GM19395 (cell line): ENCODE measurements at regions not wholly inside any gene's neighbourhood (a gene's known extent, or its start where the extent isn't known, plus 50 kb on each side); places are given as distances from the start of the nearest gene placed in this dataset.

Source experiments
- ATAC-seq: cut with Tn5 transposase; IDR thresholded peaks from one replicate; pipeline ENCODE4 v1.9.1; 2021; ENCODE audit warnings: mild to moderate bottlenecking, moderate library complexity; ENCODE audit not compliant: unreplicated experiment

DNA sequence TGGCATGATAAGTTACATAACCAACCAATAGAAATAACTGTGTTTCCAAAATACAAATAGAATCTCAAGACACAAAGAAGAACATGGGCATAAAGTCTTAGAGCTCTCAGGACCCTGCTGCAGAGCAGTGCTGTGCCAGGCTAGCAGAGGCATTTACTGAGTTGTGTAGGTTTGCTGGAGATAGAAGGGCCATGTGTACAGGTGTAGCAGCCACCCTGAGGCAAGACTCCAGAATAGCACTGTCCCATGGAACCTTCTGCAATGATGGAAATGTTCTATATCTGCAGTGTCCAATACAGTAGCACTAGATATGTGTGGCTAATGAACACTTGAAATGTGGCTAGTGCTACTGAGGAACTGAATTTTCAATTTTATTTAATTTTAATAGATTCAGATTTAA, 267.0 kb upstream of the UMPS start:
- no peak for ATAC-seq

DNA sequence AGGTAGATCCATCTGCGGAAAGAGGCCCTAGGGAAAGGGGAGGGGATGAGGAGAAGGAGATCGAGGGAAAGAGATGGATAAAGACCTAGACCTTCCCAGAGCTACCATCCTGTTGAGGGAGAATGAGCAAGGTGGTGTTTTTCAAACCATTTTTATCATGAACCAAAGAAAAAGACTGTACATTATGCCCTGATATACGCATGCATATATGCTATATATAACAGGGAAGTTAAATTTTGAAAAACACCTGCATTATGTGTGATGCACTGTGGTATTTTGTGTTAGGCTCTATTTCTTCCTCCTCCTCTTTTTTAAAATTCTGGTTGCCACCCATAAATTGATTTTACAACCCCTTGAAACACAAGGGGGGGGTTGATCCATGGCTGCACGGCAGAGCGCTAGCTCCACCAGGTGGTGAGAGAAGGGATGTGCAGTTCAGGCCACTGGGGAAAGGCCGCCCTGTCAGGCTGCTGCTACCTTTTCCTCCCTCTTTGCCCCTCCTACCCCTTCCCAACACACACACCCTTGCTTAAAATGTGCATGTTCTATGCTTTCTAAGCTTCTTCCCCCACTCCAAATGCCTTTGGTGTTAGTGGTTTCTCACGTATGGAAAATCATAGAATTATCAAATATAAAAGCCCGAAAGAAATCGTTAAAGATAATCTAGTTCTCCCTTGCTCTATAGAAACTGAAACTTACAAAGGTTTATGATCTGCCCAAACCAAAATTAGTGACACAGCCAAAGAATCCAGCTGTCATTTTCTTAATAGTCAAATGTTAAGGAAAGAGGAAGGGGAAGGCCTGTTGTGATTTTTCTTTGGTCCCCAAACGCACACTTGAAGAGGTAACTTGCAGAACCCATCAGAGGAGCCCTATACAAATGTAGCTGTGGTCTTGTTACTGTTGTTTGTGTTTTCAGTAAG, 262.0 kb upstream of the UMPS start:
- no peak for ATAC-seq

DNA sequence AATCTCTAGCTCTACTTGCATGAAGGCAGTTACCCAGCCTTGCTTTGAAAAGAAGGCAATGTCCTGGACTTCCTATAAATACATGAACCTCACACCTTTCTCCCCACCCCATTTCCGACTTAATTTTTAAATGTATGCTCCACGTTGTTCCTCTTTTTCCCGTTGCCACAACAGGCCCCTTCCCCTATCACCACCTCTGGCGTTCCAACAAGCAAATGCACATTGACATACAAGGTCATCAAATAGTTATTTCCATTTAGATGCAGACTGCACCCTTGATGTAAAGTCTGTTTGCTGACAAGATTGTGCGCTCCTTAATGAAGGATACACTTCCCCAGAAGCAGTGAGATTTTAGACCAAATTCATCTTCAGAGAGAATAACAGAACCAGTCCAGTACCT, 260.7 kb upstream of the UMPS start:
- no peak for ATAC-seq

DNA sequence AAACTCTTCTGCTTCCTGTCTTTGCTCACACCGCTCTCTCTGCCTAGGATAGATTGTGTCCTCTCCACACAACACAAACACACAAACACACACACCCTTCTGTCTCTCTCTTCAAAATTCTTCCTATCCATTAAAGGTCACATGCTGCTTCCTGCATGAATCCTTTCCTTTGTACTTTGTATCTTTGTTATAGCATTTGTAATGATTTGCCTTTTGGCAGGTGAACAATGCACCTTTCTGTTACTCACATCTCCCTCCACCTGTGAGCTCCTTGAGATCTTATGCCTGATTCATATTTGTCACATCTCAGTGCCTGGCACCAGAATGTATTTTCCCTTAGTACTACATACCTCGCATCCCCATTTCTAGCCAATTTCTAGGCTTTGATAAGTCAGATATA, 251.4 kb upstream of the UMPS start:
- ATAC-seq = no peak

DNA sequence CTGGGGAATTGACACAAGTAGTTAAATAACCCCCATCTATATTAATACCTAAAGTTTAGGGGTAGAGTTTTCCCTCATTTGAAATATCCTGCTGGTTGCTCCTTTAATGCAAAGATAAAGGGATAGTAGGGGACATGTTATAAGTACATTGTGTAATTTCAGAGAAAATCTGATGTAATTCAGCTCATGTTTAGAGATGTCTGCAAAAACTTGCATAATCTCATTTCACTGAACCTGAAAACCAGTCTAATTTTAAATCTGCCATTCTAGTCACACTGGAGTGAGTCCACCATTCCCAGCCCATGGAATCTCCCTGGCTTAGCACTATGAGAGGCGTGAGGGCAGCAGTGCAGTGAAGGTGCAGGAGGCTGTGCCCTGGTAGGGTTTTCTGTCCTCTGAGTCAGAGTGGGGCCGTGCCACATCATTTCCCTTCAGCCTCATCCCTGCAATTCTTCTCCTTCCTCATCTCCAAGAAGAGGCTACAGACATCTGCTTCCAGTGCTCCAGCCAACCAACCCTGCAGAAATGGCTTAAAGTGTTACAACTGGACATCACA, 246.3 kb upstream of the UMPS start:
- no peak for ATAC-seq

DNA sequence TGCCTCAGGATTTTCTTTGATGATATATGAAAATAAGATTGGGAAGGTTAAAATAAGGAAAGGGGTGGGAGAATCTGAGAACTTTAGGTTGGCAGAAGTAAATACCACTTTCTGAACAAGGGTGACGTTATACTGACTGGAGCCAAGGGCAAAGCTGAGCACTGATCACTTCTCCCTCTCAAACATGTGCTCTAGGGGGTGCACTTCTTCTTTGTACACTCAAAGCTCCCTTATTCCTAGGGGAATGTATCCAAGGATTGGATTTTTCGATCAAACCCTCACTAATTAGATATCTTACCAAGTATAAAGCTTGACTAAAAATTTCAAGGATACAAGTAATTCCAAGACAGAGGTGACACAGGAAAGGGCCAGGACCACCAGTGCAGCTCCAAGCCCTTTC, 243.9 kb upstream of the UMPS start:
- no peak for ATAC-seq

DNA sequence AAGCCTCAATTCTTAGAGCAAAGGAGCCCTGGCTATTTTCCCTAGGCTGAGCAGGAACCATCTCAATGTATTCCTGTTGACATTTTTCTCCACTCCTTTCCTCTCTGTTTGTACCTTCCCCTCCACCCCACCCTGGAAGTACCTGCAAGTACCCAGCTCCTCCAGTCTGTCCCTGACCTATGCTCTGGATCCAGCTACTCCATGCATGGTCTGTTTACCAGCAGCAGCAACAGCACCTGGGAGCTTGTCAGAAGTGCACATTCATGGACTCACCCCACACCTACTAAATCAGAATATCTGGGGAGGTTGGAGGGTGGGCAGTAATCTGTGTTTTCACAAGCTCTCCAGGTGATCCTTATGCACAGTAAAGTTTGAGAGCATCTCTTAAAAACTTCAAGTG, 240.7 kb upstream of the UMPS start:
- no peak for ATAC-seq

DNA sequence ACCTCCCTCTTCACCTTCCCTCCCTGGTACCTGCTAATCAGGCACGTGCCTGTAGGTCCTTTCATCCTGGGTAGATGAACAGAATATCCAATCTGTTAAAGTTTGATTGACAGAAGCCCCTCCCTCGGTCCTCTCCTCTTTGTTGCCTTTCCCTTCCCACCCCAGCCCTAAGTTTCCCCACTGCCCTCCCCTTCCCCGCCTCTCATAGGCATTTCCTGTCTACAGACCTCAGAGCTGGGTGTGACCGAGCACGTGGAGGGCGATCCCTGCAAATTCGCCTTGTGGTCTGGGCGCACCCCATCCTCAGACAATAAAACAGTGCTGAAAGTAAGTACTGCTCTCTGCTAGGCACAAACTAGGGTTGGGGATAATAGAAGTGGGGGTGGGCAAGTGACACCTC, 239.2 kb upstream of the UMPS start:
- no peak for ATAC-seq

DNA sequence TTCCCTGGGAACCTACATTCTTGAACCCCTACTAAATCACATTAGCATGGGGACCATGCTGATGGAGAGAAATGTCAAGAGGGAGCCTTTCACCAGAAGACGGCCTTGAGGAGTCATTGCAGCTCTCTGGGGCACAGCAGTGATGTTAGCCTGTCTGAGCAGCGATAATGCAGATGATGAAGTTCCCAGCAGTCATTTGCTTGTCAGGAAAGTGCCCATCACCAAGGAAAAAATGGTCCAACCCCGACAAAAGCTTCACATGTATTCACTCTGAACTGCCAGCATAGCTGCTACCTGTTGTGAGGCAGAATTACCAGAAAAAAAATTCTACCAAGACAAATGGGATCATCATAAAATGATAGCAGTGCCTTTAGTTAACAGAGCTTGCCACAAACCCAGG, 238.4 kb upstream of the UMPS start:
- no peak for ATAC-seq

DNA sequence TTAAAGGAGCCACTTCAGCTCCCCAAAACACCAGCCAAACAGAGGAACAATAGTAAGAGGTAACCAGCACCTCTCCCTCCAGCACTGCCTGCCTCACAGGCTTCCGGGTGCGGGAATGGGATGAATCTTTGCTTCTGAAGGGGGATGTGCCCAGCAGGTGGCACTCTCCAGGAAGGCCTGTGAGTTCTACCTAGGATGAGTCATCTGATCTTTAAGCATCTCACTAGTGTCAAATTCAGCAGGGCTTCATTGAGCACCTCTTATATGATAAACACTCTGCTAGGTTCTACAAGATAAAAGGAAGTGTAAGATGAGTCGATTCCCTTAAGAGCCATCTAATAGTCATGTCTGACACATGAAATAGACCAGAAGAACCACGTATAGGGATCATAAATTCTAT, 237.4 kb upstream of the UMPS start:
- ATAC-seq = no peak

DNA sequence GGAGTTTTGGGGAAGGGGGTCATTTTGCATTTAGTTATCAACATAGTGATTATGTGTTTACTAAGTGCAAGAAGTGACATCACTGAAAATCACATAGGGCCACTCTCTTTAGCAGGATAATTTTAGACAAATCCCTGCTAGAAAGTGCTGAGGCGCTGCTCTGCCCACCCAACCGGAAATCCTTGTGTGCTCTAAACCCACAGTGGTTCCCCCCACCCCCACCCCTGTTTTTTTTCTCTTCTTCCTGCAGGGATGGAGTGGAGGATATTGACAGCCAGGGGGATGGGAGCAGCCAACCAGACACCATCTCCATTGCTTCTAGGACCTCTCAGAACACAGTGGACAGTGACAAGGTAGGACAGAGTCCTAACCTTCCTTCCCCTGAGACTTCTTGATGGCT, 234.2 kb upstream of the UMPS start:
- no peak for ATAC-seq

DNA sequence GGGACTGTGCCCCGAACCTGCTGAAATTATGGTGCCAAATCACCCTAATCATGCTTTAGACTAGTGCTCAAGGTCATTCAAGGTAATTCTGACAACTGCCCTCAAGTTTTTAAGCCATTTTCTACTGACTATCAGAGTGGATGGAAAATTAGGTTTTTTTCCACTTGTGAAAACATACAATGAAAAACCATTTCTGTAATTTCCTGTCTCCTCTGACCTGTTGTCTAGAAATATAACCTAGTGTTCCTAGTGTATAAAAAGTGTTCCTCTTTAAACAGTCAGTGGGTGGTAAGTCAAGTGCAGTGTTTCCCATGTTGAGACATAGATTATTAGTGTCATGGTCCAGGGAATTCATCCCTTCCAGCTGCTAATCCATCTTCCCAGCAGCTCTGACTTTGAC, 232.8 kb upstream of the UMPS start:
- no peak for ATAC-seq

DNA sequence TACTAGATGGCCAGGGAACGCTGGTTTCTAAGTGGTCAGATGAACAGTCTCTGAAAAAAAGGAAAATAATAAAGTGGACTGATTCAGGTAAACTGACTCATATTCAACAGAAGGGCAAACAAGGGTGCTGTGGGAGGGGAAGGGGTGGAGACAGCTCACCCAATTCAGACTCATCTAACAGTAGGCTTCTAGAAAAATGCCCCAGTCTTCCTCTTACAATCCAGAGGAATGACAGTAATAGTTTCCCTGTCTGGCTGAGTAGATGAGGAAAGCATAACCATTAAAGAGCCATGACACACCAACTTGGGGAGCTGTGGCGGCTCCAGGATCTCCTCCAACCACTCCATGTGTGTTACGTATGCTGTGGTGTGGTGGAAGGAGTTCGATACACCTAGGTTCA, 231.4 kb upstream of the UMPS start:
- no peak for ATAC-seq

DNA sequence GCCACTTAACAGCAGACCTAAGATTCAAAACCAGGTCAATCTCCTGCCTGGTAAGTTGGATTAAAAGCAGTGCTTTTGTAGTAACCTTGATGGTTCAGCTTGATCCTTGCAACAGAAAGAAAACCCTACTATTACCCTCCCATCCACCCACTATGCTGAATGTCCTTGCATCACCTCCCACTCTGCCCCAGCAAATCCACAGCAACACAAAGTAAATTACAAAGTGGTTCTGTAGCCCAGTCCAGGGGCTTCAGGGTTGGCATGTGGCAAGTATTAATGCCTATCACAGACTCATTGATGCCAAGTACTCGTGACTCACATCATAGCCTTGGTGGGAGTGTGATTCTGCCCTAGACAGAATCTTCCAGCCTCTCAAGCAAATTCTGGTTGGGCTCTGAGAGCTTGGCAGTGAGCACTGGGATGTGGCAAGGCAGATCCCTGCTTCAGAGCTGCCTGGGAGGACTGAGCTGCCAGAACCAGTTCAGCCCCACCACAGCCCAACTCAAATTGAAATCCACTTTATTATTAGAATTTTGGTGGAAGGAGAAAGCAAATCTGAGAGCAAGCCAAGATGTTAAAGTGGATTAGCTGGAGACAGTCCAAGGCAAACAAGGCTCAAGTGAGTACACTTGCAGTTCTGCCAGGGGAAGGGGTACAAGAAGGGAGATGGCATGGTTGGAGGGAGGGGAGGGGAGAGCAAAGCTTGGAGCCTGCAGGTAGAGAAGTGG, 225.8 kb upstream of the UMPS start:
- no peak for ATAC-seq

DNA sequence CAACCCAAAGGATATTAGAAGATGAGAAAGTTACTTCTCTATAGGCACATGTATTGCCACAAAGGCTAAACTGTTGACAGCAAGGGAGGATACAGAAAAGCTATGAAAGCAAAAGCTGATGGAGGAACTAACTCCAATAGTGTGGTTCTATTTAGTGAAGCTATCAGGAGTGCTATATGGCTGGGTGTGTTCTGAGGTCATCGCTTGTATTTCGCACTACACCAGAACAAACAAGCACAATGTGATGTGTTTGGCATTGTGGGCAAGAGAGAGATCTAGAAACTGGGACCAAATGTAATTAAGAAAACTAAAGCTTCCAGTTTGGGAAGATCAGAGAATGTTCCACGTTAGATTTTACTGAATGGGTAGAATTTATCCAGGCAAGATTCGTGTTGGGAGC, 220.4 kb upstream of the UMPS start:
- no peak for ATAC-seq

DNA sequence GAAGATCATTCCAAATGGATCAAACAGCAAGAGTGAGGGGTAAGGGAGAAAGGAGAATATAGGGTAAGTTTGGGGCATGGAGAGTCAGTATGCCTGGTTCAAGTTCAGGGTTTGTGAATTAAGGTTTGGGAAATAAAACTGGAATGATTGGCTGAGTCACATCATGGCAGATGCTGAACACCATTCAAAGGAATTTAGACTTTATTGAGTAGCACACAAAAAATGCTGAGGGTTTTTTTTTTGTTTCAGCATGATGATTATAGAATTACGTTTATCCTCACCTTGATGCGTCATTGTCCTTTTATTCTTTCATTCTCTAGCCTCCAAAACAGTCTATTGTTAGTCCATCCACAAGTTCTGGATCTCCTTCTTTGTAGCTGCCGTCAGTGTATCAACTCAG, 220.0 kb upstream of the UMPS start:
- no peak for ATAC-seq

DNA sequence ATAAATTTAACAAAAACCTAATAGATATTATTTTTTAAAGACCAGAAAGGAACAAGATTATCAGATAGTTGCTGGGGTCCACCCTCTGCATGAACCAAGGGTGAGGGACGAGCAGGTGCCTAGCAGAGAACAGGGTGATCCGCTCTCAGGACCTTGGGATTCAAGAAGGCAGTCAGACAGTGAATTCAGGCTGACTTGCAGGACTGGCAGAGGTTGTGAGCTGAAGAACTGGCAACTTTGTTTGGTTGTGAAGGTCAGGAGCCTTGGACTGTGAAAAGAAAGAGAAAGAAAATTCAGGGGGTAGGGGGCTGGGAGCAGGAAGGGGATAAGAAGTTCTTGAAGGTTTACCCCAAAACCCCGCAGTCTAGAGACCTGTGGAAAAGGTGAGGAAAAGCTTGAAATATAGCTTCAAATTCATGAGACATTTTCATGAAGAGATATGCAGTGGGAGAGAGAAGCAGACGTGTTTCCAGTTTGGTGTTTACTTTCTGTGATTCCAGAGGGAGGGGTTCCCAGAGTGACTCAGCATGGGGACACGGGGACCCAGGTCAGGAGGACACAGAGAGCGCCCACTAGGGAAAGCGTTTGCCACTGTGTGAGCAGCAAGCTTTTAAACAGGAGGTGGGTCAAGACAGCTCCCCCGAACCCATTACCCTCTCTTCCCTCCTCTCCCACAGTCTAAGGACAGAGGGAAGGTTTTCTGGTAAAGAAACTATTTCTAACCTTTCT, 217.2 kb upstream of the UMPS start:
- no peak for ATAC-seq

DNA sequence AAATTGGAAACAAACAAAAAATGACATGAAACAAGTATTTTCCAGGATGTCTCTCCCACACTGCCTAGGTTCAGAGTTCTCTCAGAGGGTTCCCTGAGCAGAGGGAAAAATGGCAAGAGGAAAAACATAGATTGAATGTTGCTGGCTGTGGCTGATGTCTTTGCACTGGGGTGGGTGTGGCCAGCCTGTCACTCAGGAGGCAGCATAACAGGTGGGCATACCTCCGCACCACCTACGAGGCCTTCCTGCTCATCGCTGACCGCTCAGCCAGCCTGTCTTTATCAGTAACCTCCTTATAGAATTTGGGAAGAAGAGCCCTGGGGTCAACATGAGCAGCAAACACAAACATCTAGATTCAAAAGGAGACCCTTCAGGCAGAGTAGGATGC, 216.6 kb upstream of the UMPS start:
- ATAC-seq = no peak

DNA sequence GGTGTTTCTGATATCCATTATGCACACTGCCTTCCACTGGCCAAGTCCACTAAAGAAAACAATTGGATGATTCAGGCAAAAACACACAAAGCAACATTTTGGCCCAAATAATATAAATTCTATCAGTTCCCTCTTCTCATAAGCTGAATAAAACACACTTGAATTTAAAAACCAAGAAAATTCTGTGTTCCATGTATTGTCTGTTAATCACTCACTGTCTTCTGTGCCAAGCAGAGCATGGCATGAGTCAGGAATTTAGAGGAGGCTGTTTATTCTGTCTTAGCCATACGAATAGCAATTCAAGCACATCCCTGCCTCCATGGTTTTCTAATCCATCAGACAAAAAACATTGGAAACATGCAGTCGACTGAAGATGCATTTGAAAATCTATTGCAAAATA, 215.6 kb upstream of the UMPS start:
- no peak for ATAC-seq

DNA sequence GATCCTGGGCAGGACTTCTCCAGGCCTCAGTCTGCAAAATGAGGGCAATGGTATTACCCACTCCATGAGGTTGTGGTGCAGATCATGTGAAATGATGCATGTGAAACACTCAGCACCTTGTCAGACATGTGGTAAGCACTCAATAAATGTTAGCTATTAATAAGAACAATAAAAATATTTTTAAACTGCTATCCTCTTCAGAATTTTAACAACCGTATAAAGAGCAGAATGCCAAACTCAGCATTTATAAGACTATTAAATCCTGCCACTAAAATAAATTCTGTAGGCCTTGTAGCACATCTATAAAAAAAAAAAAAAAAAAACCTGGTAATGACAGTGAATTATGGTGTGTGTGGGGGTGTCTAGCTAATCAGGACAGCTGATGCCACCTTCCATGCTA, 213.9 kb upstream of the UMPS start:
- ATAC-seq = no peak

DNA sequence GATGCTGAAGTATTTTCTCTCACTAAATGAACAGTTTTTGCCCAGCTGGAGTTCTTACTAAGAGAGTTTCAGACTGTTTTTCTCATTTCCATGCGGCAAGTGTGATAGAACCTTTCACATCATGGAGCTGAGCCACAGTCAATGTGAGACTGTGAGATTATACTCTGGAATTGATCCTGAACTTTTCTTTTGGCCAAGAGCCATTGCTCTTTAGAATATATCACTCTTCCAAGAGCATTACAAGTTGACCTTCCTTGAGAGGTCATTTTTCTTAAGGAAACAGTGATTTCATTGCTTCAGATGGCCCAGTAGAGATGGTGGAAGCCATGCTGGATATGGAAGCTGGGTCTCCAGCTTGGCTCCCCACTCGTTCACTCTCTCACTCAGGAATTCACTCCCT, 212.9 kb upstream of the UMPS start:
- no peak for ATAC-seq

DNA sequence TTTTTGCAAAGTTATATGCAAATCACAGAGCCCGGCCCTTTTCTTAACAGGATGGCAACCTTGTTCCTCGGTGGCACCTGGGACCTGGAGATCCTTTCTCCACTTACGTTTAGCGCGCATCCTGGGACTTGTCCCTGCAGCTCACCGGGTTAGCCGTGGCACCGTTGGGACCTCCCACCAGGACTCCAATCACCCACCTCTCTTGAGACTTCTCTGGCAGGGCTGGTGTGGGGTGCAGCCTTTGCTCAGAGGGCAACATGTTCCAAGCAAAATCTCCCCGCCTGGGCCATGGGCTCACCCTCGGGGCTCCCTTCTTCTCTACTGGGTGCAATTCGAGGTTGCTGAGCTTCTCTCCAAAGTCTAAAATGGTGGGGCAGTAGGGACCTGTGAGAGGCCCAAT, 211.9 kb upstream of the UMPS start:
- ATAC-seq = no peak
